Naive B cell (primary cell): ENCODE measurements at regions not wholly inside any gene's neighbourhood (a gene's known extent, or its start where the extent isn't known, plus 50 kb on each side); places are given as distances from the start of the nearest gene placed in this dataset.

Source experiments
- ATAC-seq, 2 donors: fragments of 150-1000 bp; cut with Tn5 transposase; 2 replicates each; pipeline ENCODE4 v1.10.0; 2021; ENCODE audit warnings: low read depth in 2 of 2, mild to moderate bottlenecking in 2 of 2, moderate library complexity in 2 of 2
- DNase-seq: peaks from one replicate; pipeline ENCODE4 v3.0.0; 2022
- H3K27ac Mint-ChIP-seq, 6 donors: one replicate each; pipeline ENCODE4 v1.8.0; 2020 to 2022; ENCODE audit warnings: mild to moderate bottlenecking in 6 of 6, mixed read lengths in 6 of 6, moderate library complexity in 5 of 6, inconsistent platforms in 2 of 6
- H3K27me3 Mint-ChIP-seq, 3 donors: one replicate each; pipeline ENCODE4 v1.8.0; 2021 to 2022; ENCODE audit warnings: mixed read lengths in 3 of 3, mild to moderate bottlenecking in 1 of 3
- H3K36me3 Mint-ChIP-seq, 2 donors: one replicate each; pipeline ENCODE4 v1.8.0; 2020 to 2022; ENCODE audit warnings: mixed read lengths in 2 of 2, inconsistent platforms in 1 of 2, mild to moderate bottlenecking in 1 of 2
- H3K4me1 Mint-ChIP-seq, 3 donors: one replicate each; pipeline ENCODE4 v1.8.0; 2020 to 2022; ENCODE audit warnings: mixed read lengths in 3 of 3, inconsistent platforms in 1 of 3, mild to moderate bottlenecking in 1 of 3, moderate library complexity in 1 of 3
- H3K4me3 Mint-ChIP-seq, 8 donors: one replicate each; pipeline ENCODE4 v1.8.0; 2020 to 2022; ENCODE audit warnings: mild to moderate bottlenecking in 8 of 8, mixed read lengths in 8 of 8, moderate library complexity in 8 of 8, inconsistent platforms in 2 of 8
- H3K9me3 Mint-ChIP-seq, 7 donors: one replicate each; pipeline ENCODE4 v1.8.0; 2020 to 2022; ENCODE audit warnings: mixed read lengths in 7 of 7, mild to moderate bottlenecking in 5 of 7, inconsistent platforms in 2 of 7, moderate library complexity in 1 of 7

DNA sequence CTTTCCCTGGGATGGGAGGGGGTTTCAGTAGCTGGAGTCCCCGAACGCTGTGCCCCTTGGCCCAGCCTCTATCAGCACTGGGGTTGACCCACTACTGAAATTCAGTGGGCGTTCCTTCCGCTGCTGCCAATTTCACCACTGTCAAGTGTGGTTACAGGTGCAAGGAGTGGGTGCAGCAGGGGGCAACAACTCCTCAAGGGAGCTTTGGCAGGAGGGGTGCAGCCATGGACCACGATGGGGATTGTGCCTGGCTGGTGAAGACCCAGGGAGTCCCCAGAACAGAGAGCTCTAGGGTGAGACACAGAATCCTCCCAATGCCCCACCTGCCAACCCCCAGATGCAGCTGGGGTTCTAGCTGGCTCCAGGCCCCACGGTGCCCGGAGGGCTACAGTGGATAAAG lies 123.5 kb upstream of the SDK2 start:
- Mint-ChIP-seq H3K4me3 (no peak overlapping the region), H3K9me3 (no peaks in the 10 kb centered on the region), H3K27ac (no peak overlapping the region), H3K27me3 (peaks cover 4 to 40% (median 25%) of the 10 kb centered on the region in 3 donors), H3K4me1 (no peaks in the 10 kb centered on the region), H3K36me3 (no peaks in the 10 kb centered on the region)
- ATAC-seq (no peak), DNase-seq (no peak)

DNA sequence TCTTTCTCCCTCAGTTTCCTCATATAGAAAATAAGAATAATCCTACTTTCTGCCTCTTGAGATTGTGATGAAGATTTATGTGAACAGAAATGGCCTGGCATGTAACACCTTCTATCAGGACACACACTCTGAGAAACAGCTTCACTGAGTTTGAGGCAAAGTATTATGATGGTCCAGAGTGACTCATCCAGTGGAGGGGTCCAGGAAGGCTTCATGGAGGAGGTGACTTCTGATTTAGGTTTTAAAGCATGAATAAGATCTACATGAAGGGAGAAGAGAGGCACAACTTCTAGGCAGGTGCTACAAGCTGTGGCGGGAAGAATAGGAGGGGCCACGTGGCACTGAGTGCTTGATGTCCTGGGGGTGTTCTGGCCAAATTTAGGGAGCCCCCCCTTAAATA lies 124.4 kb upstream of the SDK2 start:
- Mint-ChIP-seq H3K27ac (no peak overlapping the region), H3K4me3 (no peak overlapping the region), H3K27me3 (peaks cover 8 to 40% (median 30%) of the 10 kb centered on the region in 3 donors), H3K36me3 (no peaks in the 10 kb centered on the region), H3K4me1 (no peaks in the 10 kb centered on the region), H3K9me3 (no peaks in the 10 kb centered on the region)
- DNase-seq: no peak
- ATAC-seq: no peak

GRCh38 chr17:73769479-73769878 lies 125.2 kb upstream of the SDK2 start:
- no peak overlapping the region for H3K27ac Mint-ChIP-seq
- no peaks in the 10 kb centered on the region for H3K4me1 Mint-ChIP-seq
- no peak overlapping the region for H3K4me3 Mint-ChIP-seq
- H3K36me3 Mint-ChIP-seq: no peaks in the 10 kb centered on the region
- ATAC-seq: no peak
- DNase-seq: no peak
- peaks cover 10 to 35% (median 30%) of the 10 kb centered on the region in 3 donors for H3K27me3 Mint-ChIP-seq
- H3K9me3 Mint-ChIP-seq: no peaks in the 10 kb centered on the region

DNA sequence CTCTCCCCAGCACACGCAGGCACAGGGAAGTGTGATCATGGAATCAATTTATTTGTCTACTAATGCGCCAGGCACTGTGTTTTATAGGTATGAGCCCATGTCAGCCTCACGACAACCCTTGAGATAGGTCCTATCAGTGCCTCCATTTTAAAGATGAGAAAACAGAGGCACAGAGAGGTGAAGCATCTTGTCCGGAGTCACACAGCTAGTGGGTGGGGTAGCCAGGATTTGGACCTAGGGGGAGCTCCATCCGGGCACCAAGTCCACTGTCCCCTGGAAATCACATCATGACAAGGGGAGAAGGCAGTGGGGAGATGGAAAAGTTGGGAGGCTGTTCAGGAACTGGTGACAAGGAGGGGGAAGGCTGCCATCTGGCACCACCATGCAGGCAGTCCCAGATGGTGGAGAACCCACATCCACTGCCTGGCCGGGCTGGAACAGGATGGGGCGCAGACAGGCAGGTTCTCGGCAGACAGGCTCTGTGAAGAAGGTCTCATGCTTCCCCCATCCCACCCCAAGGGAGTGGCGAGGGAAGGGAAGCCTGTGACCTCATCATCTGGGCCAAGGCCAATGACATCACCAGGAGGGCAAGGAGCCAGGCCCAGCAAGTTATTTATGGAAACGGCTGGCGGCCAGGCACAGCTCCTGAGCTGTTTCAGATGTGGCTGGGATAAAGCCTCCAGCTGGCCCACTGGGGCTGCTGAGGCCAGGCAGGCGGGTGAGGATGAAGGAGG lies 126.0 kb upstream of the SDK2 start:
- DNase-seq (no peak), ATAC-seq (no peak)
- no peaks in the 10 kb centered on the region for H3K36me3 Mint-ChIP-seq
- no peak overlapping the region for H3K4me3 Mint-ChIP-seq
- no peaks in the 10 kb centered on the region for H3K4me1 Mint-ChIP-seq
- H3K27ac Mint-ChIP-seq: no peak overlapping the region
- H3K27me3 Mint-ChIP-seq: peaks cover 12 to 32% (median 30%) of the 10 kb centered on the region in 3 donors
- H3K9me3 Mint-ChIP-seq: no peaks in the 10 kb centered on the region

DNA sequence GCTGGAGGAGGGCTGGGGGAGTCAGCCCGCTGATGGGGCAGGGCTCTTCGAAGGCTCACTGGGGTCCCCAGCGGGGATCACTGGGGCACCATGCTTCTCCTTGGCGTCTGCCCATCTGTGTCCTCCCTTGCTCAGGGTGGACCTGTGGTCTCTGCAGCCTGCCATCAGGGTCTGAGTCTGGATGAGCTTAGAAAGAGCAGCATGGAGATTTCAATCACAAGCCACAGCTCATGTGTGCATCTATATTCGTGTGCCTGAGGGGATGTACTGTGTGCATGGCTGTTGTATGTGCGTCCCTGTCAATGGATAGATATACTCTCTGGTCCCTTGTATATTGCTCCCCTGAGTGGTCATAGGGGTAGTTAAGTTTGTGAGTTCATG lies 126.6 kb upstream of the SDK2 start:
- peaks cover 12 to 38% (median 30%) of the 10 kb centered on the region in 3 donors for H3K27me3 Mint-ChIP-seq
- no peak overlapping the region for H3K4me3 Mint-ChIP-seq
- H3K27ac Mint-ChIP-seq: no peak overlapping the region
- DNase-seq (no peak), ATAC-seq (no peak)
- H3K9me3 Mint-ChIP-seq: no peaks in the 10 kb centered on the region
- H3K36me3 Mint-ChIP-seq: no peaks in the 10 kb centered on the region
- H3K4me1 Mint-ChIP-seq: no peaks in the 10 kb centered on the region

GRCh38 chr17:73772107-73772705 lies 128.0 kb upstream of the SDK2 start:
- Mint-ChIP-seq H3K36me3 (no peaks in the 10 kb centered on the region), H3K4me3 (no peak overlapping the region), H3K27me3 (peaks cover 12 to 48% (median 34%) of the 10 kb centered on the region in 3 donors), H3K9me3 (no peaks in the 10 kb centered on the region), H3K27ac (no peak overlapping the region), H3K4me1 (no peaks in the 10 kb centered on the region)
- no peak for DNase-seq
- no peak for ATAC-seq

- H3K9me3 Mint-ChIP-seq: no peaks in the 10 kb centered on the region
- DNase-seq: no peak
- no peak for ATAC-seq
- no peak overlapping the region for H3K4me3 Mint-ChIP-seq
- no peak overlapping the region for H3K27ac Mint-ChIP-seq
- H3K4me1 Mint-ChIP-seq: no peaks in the 10 kb centered on the region
- no peaks in the 10 kb centered on the region for H3K36me3 Mint-ChIP-seq
- peaks cover 16 to 47% (median 38%) of the 10 kb centered on the region in 3 donors for H3K27me3 Mint-ChIP-seq
These were observed 129.5 kb upstream of the SDK2 start for GRCh38 chr17:73773702-73774101.

GRCh38 chr17:73774852-73775251 lies 130.6 kb upstream of the SDK2 start:
- DNase-seq (no peak), ATAC-seq (no peak)
- Mint-ChIP-seq H3K27me3 (peaks cover 16 to 41% (median 31%) of the 10 kb centered on the region in 3 donors), H3K27ac (peak overlapping the region in 1 of 6 donors; percentile 4), H3K4me3 (no peak overlapping the region), H3K9me3 (no peaks in the 10 kb centered on the region), H3K4me1 (no peaks in the 10 kb centered on the region), H3K36me3 (peaks cover 0 to 3% of the 10 kb centered on the region in 2 donors)

- H3K36me3 Mint-ChIP-seq: peaks cover 0 to 3% of the 10 kb centered on the region in 2 donors
- no peak overlapping the region for H3K4me3 Mint-ChIP-seq
- no peak for ATAC-seq
- peaks cover 11 to 26% (median 18%) of the 10 kb centered on the region in 3 donors for H3K27me3 Mint-ChIP-seq
- H3K27ac Mint-ChIP-seq: peak overlapping the region in 1 of 6 donors; percentile 22
- DNase-seq: no peak
- H3K4me1 Mint-ChIP-seq: no peaks in the 10 kb centered on the region
- H3K9me3 Mint-ChIP-seq: peaks cover 0 to 5% (median 0%) of the 10 kb centered on the region in 7 donors
These were observed 132.3 kb upstream of the SDK2 start for GRCh38 chr17:73776351-73777130.

DNA sequence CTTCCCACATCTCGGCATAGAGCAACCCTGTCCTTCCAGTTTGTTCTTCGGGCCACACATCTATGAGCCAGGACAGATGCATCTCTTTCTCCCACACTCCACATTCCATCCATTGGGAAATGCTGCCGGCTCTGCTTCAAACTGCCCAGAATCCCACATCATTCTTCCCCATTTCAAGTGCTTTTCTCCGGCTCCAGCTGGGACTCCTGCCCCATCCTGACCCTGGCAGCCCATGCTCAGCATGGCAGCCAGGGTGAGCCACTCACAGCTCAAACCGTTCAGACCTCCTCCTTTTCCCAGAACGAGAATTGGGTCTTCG lies 132.8 kb upstream of the SDK2 start:
- peaks cover 0 to 3% of the 10 kb centered on the region in 2 donors for H3K36me3 Mint-ChIP-seq
- no peak overlapping the region for H3K4me3 Mint-ChIP-seq
- peaks cover 14 to 22% (median 18%) of the 10 kb centered on the region in 3 donors for H3K27me3 Mint-ChIP-seq
- H3K9me3 Mint-ChIP-seq: peaks cover 0 to 5% (median 0%) of the 10 kb centered on the region in 7 donors
- no peak for ATAC-seq
- H3K27ac Mint-ChIP-seq: no peak overlapping the region
- H3K4me1 Mint-ChIP-seq: no peaks in the 10 kb centered on the region
- no peak for DNase-seq

- Mint-ChIP-seq H3K27me3 (peaks cover 20 to 54% (median 38%) of the 10 kb centered on the region in 3 donors), H3K9me3 (peaks cover 0 to 5% (median 0%) of the 10 kb centered on the region in 7 donors), H3K4me1 (no peaks in the 10 kb centered on the region), H3K27ac (no peak overlapping the region), H3K4me3 (no peak overlapping the region), H3K36me3 (peaks cover 0 to 3% of the 10 kb centered on the region in 2 donors)
- ATAC-seq (no peak), DNase-seq (no peak)
These were observed 138.0 kb upstream of the SDK2 start for GRCh38 chr17:73782231-73782630.

DNA sequence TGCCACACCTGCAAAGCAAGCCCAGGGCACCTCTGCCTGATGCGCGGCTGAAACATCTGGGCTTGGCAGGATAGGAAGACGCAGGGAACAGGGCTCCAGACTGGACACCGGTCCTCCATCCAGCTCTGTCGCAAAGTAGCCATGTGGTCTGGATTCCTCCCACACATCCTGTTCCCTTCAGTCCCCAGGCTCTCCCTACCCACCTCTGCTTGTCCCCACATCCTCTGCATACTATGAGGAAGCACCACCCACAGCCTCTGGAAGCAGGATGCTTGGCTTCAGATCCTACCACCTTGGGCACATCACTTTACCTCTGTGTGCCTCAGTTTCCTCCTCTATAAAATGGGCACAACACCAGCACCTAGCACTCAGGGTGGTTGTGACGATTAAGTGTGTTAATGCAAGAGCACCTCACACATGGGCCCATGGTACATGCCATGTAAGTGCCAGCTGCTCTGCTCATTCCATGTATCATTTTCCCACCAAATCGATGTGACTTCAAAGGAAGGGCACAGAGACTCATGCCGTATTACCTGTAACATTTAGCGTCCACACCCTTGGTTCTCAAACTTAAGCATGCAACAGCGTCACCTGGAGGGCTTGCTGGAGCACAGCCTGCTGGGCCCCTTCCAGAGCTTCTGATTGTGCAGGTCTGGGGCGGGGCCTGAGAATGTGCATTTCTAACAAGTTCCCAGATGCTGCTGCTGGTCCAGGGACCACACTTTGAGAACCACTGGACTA lies 138.6 kb upstream of the SDK2 start:
- Mint-ChIP-seq H3K36me3 (peaks cover 0 to 3% of the 10 kb centered on the region in 2 donors), H3K9me3 (peaks cover 0 to 5% (median 0%) of the 10 kb centered on the region in 7 donors), H3K4me1 (no peaks in the 10 kb centered on the region), H3K27ac (no peak overlapping the region), H3K27me3 (peaks cover 24 to 48% (median 39%) of the 10 kb centered on the region in 3 donors), H3K4me3 (no peak overlapping the region)
- ATAC-seq (no peak), DNase-seq (no peak)

GRCh38 chr17:73783382-73783766 lies 139.1 kb upstream of the SDK2 start:
- no peak overlapping the region for H3K4me3 Mint-ChIP-seq
- no peak for ATAC-seq

More at GRCh38 chr17:73783382-73783766, 139.1 kb upstream of the SDK2 start:
- Mint-ChIP-seq H3K27ac (no peak overlapping the region), H3K4me1 (no peaks in the 10 kb centered on the region), H3K9me3 (peaks cover 0 to 5% (median 0%) of the 10 kb centered on the region in 7 donors), H3K27me3 (peaks cover 23 to 51% (median 45%) of the 10 kb centered on the region in 3 donors), H3K36me3 (peaks cover 0 to 3% of the 10 kb centered on the region in 2 donors)
- no peak for DNase-seq
